Spinal cord (tissue), 9 donors: ENCODE measurements at regions not wholly inside any gene's neighbourhood (a gene's known extent, or its start where the extent isn't known, plus 50 kb on each side); places are given as distances from the start of the nearest gene placed in this dataset.
A peak's percentile ranks its signal among the peaks of the same experiment; 100 is the strongest.

Experiments used
- DNase-seq, 6 donors: peaks; one replicate each; pipeline versions ENCODE4 v3.0.0 to v3.0.0-alpha.2; 2013 to 2015; ENCODE audit warnings: low spot score in 6 of 6, low read depth in 4 of 6
- H3K27ac ChIP-seq: one replicate; pipeline ENCODE4 v1.5.1; 2013; ENCODE audit warnings: low read depth, low read length, control low read depth
- H3K27me3 ChIP-seq: one replicate; pipeline ENCODE4 v1.6.1; 2013; ENCODE audit warnings: low read length; ENCODE audit not compliant: control insufficient read depth, insufficient read depth
- H3K36me3 ChIP-seq: one replicate; pipeline ENCODE4 v1.6.1; 2013; ENCODE audit warnings: low read length; ENCODE audit not compliant: control insufficient read depth, insufficient read depth
- H3K4me1 ChIP-seq: one replicate; pipeline ENCODE4 v1.6.1; 2013; ENCODE audit warnings: low read length; ENCODE audit not compliant: control insufficient read depth, insufficient read depth
- H3K4me3 ChIP-seq: one replicate; pipeline ENCODE4 v1.5.1; 2013; ENCODE audit warnings: low read depth, low read length, control low read depth
- H3K9me3 ChIP-seq: one replicate; pipeline ENCODE4 v1.6.1; 2013; ENCODE audit warnings: low read length; ENCODE audit not compliant: control insufficient read depth, insufficient read depth
- WGBS: methylation state at CpG from one replicate; pipeline ENCODE4 v1.1.5; 2013; ENCODE audit warnings: missing lambda C conversion rate; ENCODE audit not compliant: insufficient coverage; 5-methylcytosine and 5-hydroxymethylcytosine counted together
- donor health status: healthy.

- Histone ChIP-seq H3K9me3 (no peaks in the 10 kb centered on the region), H3K36me3 (no peaks in the 10 kb centered on the region), H3K27me3 (no peaks in the 10 kb centered on the region), H3K27ac (no peak overlapping the region), H3K4me3 (no peak overlapping the region), H3K4me1 (peaks cover 4% of the 10 kb centered on the region)
- DNase-seq = no peak
- 100% methylated on average over 2 of the region's 3 CpGs for WGBS
These were observed 393.8 kb upstream of the ID4 start for GRCh38 chr6:19443411-19443810.

DNA sequence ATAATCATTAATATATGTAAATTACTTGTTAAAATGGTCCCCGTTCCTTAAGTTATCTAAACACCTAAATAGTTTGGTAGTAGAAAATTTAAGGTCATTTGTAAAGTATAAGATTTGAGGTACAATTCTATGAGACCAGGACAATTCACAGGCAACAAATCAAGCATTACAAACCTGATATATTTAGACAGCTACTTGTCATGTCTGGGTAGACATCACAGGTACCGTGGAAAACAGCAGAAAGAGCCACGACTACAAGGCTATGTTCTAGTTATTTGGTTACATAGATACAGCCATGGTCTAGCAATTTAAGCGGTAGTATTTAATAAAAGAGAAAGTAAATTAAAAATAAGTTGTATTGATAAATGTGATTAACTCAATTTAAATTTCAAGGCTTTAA is 393.1 kb upstream of the ID4 start:
- no peaks in the 10 kb centered on the region for H3K4me1 ChIP-seq
- H3K4me3 ChIP-seq = no peak overlapping the region
- no CpG with 5 or more reads among the region's 4 CpGs for WGBS
- no peak for DNase-seq
- H3K27me3 ChIP-seq = no peaks in the 10 kb centered on the region
- H3K36me3 ChIP-seq = no peaks in the 10 kb centered on the region
- H3K27ac ChIP-seq = no peak overlapping the region
- H3K9me3 ChIP-seq = no peaks in the 10 kb centered on the region

- WGBS = 100% methylated on average over 1 of the region's 1 CpG
- no peak overlapping the region for H3K27ac ChIP-seq
- DNase-seq = no peak
- no peaks in the 10 kb centered on the region for H3K4me1 ChIP-seq
- no peaks in the 10 kb centered on the region for H3K36me3 ChIP-seq
- no peak overlapping the region for H3K4me3 ChIP-seq
- no peaks in the 10 kb centered on the region for H3K9me3 ChIP-seq
- H3K27me3 ChIP-seq = no peaks in the 10 kb centered on the region
These were observed 392.7 kb upstream of the ID4 start for GRCh38 chr6:19444481-19444880.

GRCh38 chr6:19446570-19446969 is 390.6 kb upstream of the ID4 start:
- H3K4me3 ChIP-seq = no peak overlapping the region
- 40% methylated on average over 1 of the region's 3 CpGs for WGBS
- H3K4me1 ChIP-seq = no peaks in the 10 kb centered on the region
- no peak overlapping the region for H3K27ac ChIP-seq
- DNase-seq = no peak
- no peaks in the 10 kb centered on the region for H3K36me3 ChIP-seq
- no peaks in the 10 kb centered on the region for H3K9me3 ChIP-seq
- no peaks in the 10 kb centered on the region for H3K27me3 ChIP-seq

DNA sequence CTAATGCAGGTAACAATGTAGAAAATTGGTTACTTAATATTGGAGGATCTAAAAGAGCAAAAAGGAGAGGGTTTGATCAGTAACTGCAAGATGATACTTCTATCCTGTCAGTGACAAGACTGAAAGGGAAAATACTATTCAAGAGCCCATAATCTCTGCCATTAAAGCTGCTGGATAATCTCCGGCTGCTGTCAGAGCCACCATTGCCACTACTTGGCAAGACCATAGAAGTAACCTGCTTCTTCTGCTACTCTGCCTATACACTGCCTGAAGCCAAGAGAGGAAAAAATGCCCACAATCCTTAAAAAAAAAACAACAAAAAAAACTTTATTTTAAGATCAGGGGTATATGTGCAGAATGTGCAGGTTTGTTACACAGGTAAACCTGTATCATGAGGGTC is 386.5 kb upstream of the ID4 start:
- no peak for DNase-seq
- Histone ChIP-seq H3K4me1 (no peaks in the 10 kb centered on the region), H3K27ac (no peak overlapping the region), H3K36me3 (no peaks in the 10 kb centered on the region), H3K27me3 (no peaks in the 10 kb centered on the region), H3K4me3 (no peak overlapping the region), H3K9me3 (no peaks in the 10 kb centered on the region)
- 100% methylated on average over 1 of the region's 1 CpG for WGBS

GRCh38 chr6:19452495-19452894 is 384.7 kb upstream of the ID4 start:
- H3K27me3 ChIP-seq = no peaks in the 10 kb centered on the region
- no peaks in the 10 kb centered on the region for H3K9me3 ChIP-seq
- no peaks in the 10 kb centered on the region for H3K4me1 ChIP-seq
- DNase-seq = peak in 1 of 6 donors; percentile 32
- H3K36me3 ChIP-seq = no peaks in the 10 kb centered on the region
- no peak overlapping the region for H3K27ac ChIP-seq
- no CpG with 5 or more reads among the region's 1 CpG for WGBS
- H3K4me3 ChIP-seq = no peak overlapping the region

GRCh38 chr6:19454001-19454720 is 383.0 kb upstream of the ID4 start:
- no peaks in the 10 kb centered on the region for H3K4me1 ChIP-seq
- no peak overlapping the region for H3K27ac ChIP-seq
- whole genome bisulfite sequencing = 50% methylated on average over 1 of the region's 3 CpGs
- H3K27me3 ChIP-seq = no peaks in the 10 kb centered on the region
- H3K9me3 ChIP-seq = no peaks in the 10 kb centered on the region
- peak in 2 of 6 donors; percentile 31 to 39 for DNase-seq
- H3K4me3 ChIP-seq = no peak overlapping the region
- no peaks in the 10 kb centered on the region for H3K36me3 ChIP-seq

GRCh38 chr6:19454721-19455392 is 382.3 kb upstream of the ID4 start:
- no peaks in the 10 kb centered on the region for H3K27me3 ChIP-seq
- no peak overlapping the region for H3K27ac ChIP-seq
- no CpG with 5 or more reads among the region's 2 CpGs for WGBS
- H3K9me3 ChIP-seq = no peaks in the 10 kb centered on the region
- H3K4me3 ChIP-seq = no peak overlapping the region
- H3K4me1 ChIP-seq = no peaks in the 10 kb centered on the region
- DNase-seq = no peak
- H3K36me3 ChIP-seq = no peaks in the 10 kb centered on the region

- WGBS = 80% methylated on average over 2 of the region's 2 CpGs
- H3K9me3 ChIP-seq = no peaks in the 10 kb centered on the region
These were observed 373.9 kb upstream of the ID4 start for GRCh38 chr6:19463250-19463649.

GRCh38 chr6:19463925-19464324 is 373.2 kb upstream of the ID4 start:
- no peaks in the 10 kb centered on the region for H3K27me3 ChIP-seq
- H3K27ac ChIP-seq = no peak overlapping the region
- H3K36me3 ChIP-seq = no peaks in the 10 kb centered on the region
- no peaks in the 10 kb centered on the region for H3K4me1 ChIP-seq
- no peak overlapping the region for H3K4me3 ChIP-seq
- no peaks in the 10 kb centered on the region for H3K9me3 ChIP-seq
- no peak for DNase-seq
- 100% methylated on average over 3 of the region's 5 CpGs for WGBS

More at GRCh38 chr6:19463250-19463649, 373.9 kb upstream of the ID4 start:
- H3K4me3 ChIP-seq = no peak overlapping the region
- H3K27me3 ChIP-seq = no peaks in the 10 kb centered on the region
- no peaks in the 10 kb centered on the region for H3K36me3 ChIP-seq
- no peak for DNase-seq
- H3K4me1 ChIP-seq = no peaks in the 10 kb centered on the region
- no peak overlapping the region for H3K27ac ChIP-seq
